Choroid plexus epithelial cell (primary cell): ENCODE measurements at regions not wholly inside any gene's neighbourhood (a gene's known extent, or its start where the extent isn't known, plus 50 kb on each side); places are given as distances from the start of the nearest gene placed in this dataset.

ENCODE experiments used
- DNase-seq: peaks from one replicate; pipeline ENCODE4 v3.0.0-alpha.2; 2010; ENCODE audit warnings: low read depth
- H3K4me3 ChIP-seq: 2 replicates; pipeline ENCODE4 v1.5.1; 2011; ENCODE audit warnings: low read depth, mild to moderate bottlenecking, control low read depth, low read length, moderate library complexity
- TF ChIP-seq, protein P1 (sequence below): conservative IDR thresholded peaks from 2 replicates; pipeline ENCODE4 v1.5.1; 2011; ENCODE audit warnings: low read depth, mild to moderate bottlenecking, control low read depth, inconsistent platforms, low read length, moderate library complexity

DNA sequence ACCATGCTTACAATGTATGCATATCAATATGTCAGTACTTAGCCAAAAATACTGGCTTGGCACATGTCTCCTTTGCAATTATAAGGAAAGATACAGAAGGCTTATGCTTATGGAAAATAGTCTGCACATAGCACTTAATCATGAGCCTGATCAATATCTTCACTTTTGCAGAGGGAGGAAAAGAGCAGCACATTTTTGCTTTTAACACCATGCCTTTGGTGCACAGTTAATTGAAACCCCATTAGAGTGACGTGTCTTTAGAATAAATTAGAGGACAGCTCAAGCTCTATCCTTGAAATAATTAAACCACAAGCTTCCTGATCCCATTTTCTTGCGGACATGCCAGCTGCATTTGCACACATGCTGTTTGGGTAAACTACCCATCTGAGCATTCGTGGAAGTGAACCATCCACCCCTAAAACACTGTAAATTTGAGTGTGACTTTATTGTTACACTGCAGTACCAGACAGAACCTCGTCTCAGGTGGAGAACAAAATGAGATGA, 839.9 kb upstream of the MGAT4C start:
- H3K4me3 ChIP-seq = no peak overlapping the region
- TF ChIP-seq, protein P1, sequence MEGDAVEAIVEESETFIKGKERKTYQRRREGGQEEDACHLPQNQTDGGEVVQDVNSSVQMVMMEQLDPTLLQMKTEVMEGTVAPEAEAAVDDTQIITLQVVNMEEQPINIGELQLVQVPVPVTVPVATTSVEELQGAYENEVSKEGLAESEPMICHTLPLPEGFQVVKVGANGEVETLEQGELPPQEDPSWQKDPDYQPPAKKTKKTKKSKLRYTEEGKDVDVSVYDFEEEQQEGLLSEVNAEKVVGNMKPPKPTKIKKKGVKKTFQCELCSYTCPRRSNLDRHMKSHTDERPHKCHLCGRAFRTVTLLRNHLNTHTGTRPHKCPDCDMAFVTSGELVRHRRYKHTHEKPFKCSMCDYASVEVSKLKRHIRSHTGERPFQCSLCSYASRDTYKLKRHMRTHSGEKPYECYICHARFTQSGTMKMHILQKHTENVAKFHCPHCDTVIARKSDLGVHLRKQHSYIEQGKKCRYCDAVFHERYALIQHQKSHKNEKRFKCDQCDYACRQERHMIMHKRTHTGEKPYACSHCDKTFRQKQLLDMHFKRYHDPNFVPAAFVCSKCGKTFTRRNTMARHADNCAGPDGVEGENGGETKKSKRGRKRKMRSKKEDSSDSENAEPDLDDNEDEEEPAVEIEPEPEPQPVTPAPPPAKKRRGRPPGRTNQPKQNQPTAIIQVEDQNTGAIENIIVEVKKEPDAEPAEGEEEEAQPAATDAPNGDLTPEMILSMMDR = no peak
- no peak for DNase-seq

DNA sequence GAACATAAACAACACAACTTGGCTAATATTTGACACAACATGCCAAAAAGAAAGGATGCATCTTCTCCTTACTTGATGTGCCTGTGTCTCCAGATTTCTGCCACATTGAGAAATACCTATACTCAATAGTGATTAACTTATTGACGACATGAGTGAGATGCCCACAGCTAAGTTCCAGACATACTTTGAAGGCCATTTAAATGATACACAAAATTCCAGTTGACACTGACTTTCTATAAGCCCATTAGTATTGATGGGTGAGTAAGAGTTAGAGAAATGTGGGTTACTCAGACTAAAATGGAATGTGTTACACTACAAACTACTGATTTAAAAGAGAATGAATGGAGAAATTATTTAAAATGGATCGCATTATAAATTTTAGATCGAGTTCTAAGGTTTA, 838.2 kb upstream of the MGAT4C start:
- TF ChIP-seq, protein P1 = no peak
- H3K4me3 ChIP-seq = no peak overlapping the region
- DNase-seq = no peak

DNA sequence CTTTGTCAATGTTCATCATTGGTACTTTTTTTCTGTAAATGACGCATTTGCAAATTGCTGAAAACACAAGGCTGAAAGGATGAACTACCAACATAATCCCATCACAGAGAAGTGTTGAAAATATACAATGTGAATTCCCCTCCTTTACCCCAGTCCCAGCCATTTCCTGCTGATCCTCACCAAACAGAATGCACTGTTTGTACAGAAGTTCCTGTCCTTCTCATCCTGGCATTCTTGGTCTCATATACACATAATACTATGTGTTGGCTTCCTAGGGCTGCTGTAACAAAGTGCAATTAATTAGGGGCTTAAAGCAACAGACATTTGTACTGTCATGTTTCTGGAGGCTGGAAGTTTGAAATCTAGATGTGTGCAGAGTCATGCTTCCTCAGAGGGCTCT, 836.2 kb upstream of the MGAT4C start:
- TF ChIP-seq, protein P1 = no peak
- no peak overlapping the region for H3K4me3 ChIP-seq
- DNase-seq = no peak

DNA sequence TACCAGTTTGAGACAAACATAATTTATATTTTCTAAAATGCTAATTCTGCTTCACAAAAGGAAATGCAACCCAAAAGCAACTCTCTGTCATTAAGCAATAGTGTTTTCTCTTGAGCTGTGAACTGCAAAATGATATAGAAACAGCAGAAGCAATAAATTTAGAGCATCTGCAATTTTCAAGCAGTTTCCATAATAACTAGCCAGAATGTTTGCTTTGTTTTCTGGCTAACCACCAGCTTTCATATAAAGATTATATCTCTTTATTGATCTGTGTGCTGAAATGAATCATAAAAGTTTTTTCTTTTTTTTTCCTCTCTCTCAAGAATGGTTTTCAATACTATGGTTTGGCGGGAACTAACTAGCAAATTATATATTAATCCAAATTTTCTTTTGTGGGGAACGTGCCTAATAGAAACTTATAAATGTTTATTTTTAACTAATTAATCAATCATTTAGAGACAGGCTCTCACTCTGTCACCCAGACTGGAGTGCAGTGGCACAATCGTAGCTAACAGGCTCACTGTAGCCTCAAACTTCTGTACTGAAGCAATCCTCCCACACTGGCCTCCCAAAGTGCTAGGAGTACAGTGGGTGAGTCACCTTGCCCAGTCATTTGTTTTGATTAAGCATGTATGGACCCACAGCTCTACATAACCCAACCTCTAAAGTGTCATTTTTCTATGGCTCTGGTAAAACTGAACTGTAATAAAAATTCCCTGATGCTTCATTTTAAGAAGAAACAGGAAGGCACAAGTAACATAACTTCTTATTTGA, 830.1 kb upstream of the MGAT4C start:
- TF ChIP-seq, protein P1 = no peak
- no peak overlapping the region for H3K4me3 ChIP-seq
- DNase-seq = peak; percentile 6

- no peak for DNase-seq
- H3K4me3 ChIP-seq = no peak overlapping the region
- TF ChIP-seq, protein P1 = no peak
Measured at GRCh38 chr12:87085286-87085685, 829.1 kb upstream of the MGAT4C start.

DNA sequence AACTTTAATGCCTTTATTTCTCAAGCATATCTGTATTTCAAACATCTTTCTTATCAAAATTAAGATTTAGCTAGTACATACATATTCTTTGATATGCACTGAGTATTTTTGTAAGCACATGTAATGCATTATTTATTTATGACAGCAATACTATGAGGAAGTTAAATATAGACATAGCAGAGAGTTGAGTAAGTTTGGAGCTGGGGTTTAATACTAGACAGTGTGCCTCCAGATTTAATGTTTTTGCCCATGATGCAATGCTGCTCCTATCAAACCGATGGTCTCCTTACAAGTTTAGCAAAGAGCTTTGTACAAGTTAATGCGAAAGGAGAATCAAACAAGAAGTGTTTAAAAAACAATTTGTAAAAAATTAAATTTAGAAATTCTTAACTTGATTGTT, 826.6 kb upstream of the MGAT4C start:
- DNase-seq = peak; percentile 16
- no peak overlapping the region for H3K4me3 ChIP-seq
- TF ChIP-seq, protein P1 = no peak

DNA sequence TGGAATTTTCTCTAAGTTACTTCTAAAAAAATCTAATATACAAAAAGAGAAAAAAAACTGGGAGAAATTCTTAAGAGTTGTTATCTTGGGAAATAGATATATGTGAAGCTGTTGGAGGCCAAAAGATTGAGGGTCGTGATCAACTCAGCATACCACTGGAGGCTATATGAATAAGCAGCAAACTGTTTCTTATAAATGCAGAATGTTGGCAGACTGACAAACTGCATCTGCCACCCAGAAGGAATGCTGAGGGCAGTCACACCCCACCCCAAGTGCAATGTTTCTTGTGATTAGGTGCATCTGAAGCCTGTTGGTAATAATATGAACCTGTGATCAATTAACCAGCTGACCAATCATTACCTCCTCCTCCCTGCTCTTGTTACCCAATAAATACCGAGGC, 818.6 kb upstream of the MGAT4C start:
- peak; percentile 2 for DNase-seq
- TF ChIP-seq, protein P1 = no peak
- H3K4me3 ChIP-seq = no peak overlapping the region
